Skeletal muscle cell (primary cell): ENCODE measurements at regions not wholly inside any gene's neighbourhood (a gene's known extent, or its start where the extent isn't known, plus 50 kb on each side); places are given as distances from the start of the nearest gene placed in this dataset.

Experiments used
- DNase-seq: peaks from one replicate; pipeline ENCODE4 v3.0.0-alpha.2; 2010; ENCODE audit warnings: low read depth
- H3K4me3 ChIP-seq: 2 replicates; pipeline ENCODE4 v1.5.1; 2011; ENCODE audit warnings: low read depth, mild to moderate bottlenecking, control low read depth, low read length, moderate library complexity

DNA sequence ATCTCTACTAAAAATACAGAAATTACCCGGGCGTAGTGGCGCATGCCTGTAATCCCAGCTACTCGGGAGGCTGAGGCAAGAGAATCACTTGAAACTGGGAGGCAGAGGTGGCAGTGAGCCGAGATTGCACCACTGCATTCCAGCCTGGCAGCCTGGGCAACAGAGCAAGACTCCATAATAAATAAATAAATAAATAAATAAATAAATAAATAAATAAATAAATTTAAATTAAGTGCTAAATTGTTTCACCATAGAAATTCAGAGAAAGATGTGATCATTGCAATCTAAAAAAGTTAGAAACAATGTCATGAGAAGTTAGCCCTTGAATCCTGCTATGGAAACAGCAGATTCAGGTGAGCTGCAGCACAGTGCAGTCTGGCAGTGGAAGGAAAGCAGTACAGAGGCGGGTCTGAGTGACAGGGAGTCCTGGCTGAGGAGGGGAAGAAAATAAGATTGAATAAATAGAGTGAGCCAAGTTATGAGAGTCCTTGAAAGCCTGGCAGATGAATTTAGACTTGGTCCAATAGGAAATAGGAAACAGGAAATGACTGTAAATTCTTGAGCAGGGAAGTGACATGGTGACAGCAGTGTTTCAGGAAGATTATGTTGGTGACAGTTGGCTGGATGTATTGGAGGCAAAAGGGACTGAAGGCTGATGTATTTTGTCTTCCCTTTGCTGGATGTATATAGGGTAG lies 241.5 kb downstream of the GXYLT1 start:
- no peak overlapping the region for H3K4me3 ChIP-seq
- DNase-seq: no peak

DNA sequence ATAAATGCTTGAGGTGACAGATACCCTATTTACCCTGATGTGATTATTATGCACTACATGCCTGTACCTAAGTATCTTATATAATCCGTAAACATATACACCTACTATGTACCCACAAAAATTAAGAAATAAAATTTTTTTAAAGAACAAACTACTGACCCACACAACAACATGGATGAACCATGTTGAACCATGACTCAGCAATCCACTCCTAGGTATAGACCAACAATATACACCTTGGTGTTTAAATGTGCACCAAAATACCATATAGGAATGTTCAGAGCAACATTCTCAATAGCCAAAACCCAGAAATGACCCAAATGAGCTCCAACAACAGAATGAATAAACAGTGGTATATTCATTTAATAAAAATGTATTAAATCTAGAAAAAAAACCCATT lies 245.1 kb downstream of the GXYLT1 start:
- DNase-seq: no peak
- no peak overlapping the region for H3K4me3 ChIP-seq

- no peak for DNase-seq
- no peak overlapping the region for H3K4me3 ChIP-seq
Measured at GRCh38 chr12:41897593-41897992, 247.1 kb downstream of the GXYLT1 start.

GRCh38 chr12:41893491-41893890 lies 251.2 kb downstream of the GXYLT1 start:
- DNase-seq: no peak
- no peak overlapping the region for H3K4me3 ChIP-seq

- no peak for DNase-seq
- no peak overlapping the region for H3K4me3 ChIP-seq
Measured at GRCh38 chr12:41892302-41892701, 252.4 kb downstream of the GXYLT1 start.

DNA sequence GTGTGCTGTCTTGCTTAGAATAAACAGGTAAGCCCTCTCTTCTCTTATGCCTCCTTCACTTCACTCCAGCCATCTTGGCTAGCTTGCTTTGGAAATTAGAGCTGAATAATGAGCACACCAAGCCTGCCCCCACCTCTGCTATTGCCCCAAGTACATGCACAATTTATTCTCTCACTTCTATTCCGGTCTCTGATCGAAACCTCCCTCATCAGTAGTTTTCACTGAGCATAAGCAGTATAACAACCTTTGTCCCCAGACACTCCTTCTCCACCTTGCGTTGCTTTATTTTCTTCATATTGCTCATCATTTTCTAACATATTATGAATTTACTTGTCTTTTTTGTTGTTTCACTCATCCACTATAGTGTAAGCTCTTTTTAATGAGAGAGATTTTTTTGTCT lies 253.4 kb downstream of the GXYLT1 start:
- no peak for DNase-seq
- H3K4me3 ChIP-seq: no peak overlapping the region

GRCh38 chr12:41888285-41888684 lies 256.4 kb downstream of the GXYLT1 start:
- DNase-seq: no peak
- H3K4me3 ChIP-seq: no peak overlapping the region

DNA sequence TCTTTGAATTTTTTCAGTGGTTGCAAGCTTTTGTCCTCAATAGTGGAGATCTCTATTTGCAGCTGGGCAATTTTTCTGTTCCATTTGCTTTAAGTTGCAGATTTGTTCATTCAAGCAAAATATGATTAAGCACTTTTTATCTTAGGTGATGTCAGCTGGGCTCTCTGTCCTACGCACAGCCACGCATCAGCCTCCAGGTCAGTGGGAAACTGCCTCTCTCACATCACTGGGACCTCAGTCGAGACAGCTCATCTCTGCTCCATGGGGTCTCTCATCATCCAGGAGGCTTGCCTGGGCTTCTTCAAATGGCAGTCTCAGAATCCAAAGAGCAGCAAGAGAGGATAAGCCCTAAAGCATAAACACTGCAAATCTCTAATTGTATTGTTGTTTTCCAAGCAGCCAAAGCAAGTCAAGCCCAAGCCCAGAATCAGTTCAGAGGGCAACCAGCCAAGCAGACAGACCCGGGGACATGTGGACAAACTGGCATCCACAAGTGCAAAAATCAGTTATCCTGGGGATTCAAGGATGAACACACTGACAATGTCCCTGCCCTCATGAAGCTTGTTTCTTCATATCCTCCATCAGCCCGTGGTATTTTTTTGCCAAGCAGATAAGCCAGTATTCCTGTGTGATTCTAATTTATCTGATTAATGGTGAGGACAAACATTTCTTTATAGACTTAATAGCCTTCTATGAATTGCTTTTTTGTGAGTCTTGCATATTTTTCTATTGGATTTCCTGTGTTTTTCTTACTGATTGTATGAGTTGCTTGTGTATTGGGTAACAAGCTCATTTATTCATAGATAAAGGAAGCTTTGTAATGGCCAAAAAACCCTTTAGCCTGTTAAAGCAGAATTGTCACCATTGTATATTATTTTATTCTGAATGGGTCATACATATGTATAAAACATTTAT lies 262.5 kb downstream of the GXYLT1 start:
- no peak for DNase-seq
- H3K4me3 ChIP-seq: no peak overlapping the region

DNA sequence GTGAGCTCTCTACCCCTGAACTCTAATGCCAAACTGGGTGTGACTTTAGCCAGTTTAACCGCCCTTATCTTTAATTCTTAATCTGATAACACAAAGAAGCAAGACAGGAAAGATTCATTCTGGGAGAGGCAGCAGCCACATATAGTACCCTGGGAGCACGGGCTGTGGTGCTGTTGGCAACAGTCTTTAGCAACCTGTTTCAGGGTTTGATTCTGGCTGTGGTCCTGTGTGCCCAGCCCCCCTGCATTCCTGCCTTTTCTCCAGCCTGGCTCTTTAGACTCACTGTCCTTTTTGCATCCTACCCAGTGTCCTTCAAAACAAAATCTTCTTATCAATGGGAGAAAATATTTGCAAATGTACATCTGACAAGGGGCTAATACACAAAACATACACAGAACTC lies 275.2 kb downstream of the GXYLT1 start:
- H3K4me3 ChIP-seq: no peak overlapping the region
- no peak for DNase-seq

GRCh38 chr12:41866878-41867430 lies 277.7 kb downstream of the GXYLT1 start:
- DNase-seq: no peak
- no peak overlapping the region for H3K4me3 ChIP-seq

- no peak for DNase-seq
- no peak overlapping the region for H3K4me3 ChIP-seq
Measured at GRCh38 chr12:41856228-41856627, 288.4 kb downstream of the GXYLT1 start.

GRCh38 chr12:41850046-41850445 lies 294.6 kb downstream of the GXYLT1 start:
- no peak for DNase-seq
- H3K4me3 ChIP-seq: no peak overlapping the region

- no peak overlapping the region for H3K4me3 ChIP-seq
- no peak for DNase-seq
Measured at GRCh38 chr12:41846718-41847117, 298.0 kb downstream of the GXYLT1 start.

- DNase-seq: no peak
- no peak overlapping the region for H3K4me3 ChIP-seq
Measured at GRCh38 chr12:41836416-41836815, 308.3 kb downstream of the GXYLT1 start.

GRCh38 chr12:41835556-41835955 lies 309.1 kb downstream of the GXYLT1 start:
- no peak overlapping the region for H3K4me3 ChIP-seq
- DNase-seq: no peak

DNA sequence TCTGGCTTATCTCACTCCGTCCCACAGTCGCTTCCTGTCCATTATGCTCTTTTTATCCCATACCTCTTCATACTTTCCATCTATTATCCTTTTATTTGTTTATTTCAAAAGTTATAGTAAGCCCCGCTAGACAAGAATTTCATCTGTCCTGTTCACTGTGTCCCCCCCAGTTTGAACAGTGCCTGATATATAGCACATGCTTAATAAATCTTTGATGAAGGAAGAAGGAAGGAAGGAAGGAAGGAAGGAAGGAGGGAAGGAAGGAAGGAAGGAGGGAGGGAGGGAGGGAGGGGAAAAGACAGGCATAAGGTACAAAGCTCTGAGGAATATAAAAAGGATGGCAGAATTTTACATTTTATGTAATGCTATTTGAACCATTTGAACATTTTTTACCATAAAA lies 324.7 kb downstream of the GXYLT1 start:
- DNase-seq: no peak
- no peak overlapping the region for H3K4me3 ChIP-seq

DNA sequence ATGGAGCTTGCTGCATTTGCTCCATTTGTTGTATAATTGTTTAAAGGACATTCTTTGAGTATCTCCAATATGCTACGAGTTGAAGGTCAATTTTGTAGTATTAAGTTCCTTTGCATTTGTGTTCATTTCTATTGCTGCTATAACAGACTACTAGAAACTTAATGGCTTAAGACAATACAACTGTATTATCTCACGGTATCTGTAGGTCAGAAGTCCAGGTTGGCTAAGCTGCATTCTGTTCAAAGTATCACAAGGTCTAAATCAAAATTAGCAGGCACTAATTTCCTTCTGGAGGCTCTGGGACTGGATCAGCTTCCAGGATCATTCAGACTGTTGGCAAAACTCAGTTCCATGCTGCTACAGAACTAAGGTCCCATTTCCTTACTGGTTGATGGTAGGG lies 340.6 kb downstream of the GXYLT1 start:
- DNase-seq: no peak
- no peak overlapping the region for H3K4me3 ChIP-seq

DNA sequence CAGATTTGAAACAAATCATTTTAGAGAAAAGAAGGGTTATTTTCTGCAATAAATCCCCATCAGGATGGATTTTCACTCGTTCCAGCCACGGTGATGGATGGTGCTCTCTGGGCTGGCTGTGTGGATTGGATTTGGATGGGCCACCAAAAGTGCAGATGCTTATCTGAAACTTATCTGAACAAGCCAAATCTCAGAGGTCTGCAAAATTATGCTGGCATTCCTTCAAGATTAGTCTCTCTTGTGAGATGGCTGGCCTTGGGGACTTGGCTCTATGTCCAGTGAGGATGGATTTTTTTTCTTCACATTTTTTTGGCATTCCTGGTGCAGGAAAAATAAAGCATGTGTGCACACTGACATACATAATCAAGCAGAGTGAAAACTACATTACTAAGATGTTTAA lies 341.9 kb downstream of the GXYLT1 start:
- DNase-seq: no peak
- no peak overlapping the region for H3K4me3 ChIP-seq

GRCh38 chr12:41801261-41801660 lies 343.4 kb downstream of the GXYLT1 start:
- no peak for DNase-seq
- no peak overlapping the region for H3K4me3 ChIP-seq

DNA sequence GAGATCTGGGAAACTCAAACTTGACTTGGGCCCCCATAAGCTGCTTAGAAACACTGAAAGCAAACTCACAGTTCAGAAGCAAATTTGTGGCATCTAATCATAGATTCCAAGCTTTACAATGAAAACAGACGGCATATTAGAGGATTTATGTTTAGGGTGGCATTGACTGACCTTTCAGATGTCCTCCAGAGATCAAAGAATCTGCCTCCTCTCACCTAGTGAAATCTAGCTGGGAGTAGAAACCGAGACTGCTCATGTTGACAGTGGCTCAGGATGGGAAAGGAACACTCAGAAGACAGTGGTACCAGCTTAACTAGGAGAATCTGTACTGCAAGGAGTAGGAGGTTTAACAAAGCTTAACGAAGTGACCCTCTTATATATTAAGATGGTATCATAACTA lies 345.0 kb downstream of the GXYLT1 start:
- no peak for DNase-seq
- H3K4me3 ChIP-seq: no peak overlapping the region

- DNase-seq: no peak
- no peak overlapping the region for H3K4me3 ChIP-seq
Measured at GRCh38 chr12:41795910-41796309, 348.8 kb downstream of the GXYLT1 start.
